ENCODE measurements at regions not wholly inside any gene's neighbourhood (a gene's known extent, or its start where the extent isn't known, plus 50 kb on each side); places are given as distances from the start of the nearest gene placed in this dataset.

DNA sequence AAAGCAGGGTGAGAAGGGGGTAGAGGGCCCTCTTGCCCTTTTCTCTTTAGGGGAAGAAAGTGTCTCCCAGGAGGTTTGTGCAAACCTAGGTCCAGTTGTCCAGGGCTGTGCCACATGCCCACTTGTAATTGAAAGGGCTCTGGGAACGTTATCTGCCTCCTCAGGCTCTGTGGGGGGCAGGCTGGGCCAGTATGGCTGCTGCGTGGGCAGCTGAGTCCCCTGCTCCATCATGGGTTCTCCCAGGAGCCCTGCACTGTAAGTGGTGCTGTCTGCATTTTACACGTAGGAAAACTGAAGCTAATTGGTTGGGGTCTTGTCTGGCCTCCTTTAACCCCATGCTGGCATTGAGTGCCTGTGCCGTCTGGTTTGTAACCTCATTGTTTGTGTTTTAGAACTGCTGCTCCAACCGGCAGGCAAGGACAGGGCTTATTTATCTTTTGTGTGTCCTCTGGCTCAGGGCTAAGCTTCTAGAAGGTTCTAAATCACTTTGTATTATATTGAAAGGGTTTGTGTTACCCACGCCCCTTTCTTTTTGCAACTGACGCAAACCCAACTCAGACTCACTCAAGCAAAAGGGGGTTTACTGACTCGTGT is 117.7 kb upstream of the CIBAR2 start:
- Histone ChIP-seq H3K4me1 (ENCODE audit: insufficient read depth, low read length) (peaks cover 28% of the 10 kb centered on the region), H3K36me3 (replicated peaks in 1 of 2; ENCODE audit: control insufficient read depth in 1 of 2, insufficient read depth in 2 of 2, low read length in 2 of 2) (no peaks in the 10 kb centered on the region), H4K20me1 (ENCODE audit: insufficient read depth, low read length) (0 out of 2 replicates have a peak, but pooled peaks cover 5% of the 10 kb centered on the region), H3K79me2 (ENCODE audit: insufficient read depth, low read length) (no peaks in the 10 kb centered on the region), H3K9ac (ENCODE audit: insufficient read depth, low read depth, low read length) (no peak overlapping the region), H3K9me3 (ENCODE audit: low read length) (no peaks in the 10 kb centered on the region), H3K27ac (ENCODE audit: extremely low read length, insufficient read depth, low read length) (no peak overlapping the region), H3K4me2 (ENCODE audit: low read depth, low read length) (no peak overlapping the region), H3K27me3 (ENCODE audit: control insufficient read depth in 1 of 2, insufficient read depth in 2 of 2, low read length in 2 of 2) (no peaks in the 10 kb centered on the region; a peak in 1 of 5 replicates), H3K4me3 (replicated peaks in 1 of 3; ENCODE audit: insufficient read depth in 1 of 3, low read depth in 2 of 3, low read length in 3 of 3) (no peak overlapping the region), H2AFZ (ENCODE audit: low read length) (no peak overlapping the region)
- no TSS peak for BruUV-seq (replicated peaks)
- ATAC-seq = no peak
- no peak for DNase-seq (ENCODE audit: low spot score)
- intact Hi-C loops (cut with micrococcal nuclease; ENCODE audit: unreplicated experiment) (no loop called here), in situ Hi-C loops (cut with HindIII; ENCODE audit: extremely low pct_ligation_motif_present, low pct_unique_long_range_greater_than_20kb) (loop anchor here (10.0 kb wide), 1 partner anchor 105 kb away; no protein-coding TSS in a partner anchor)
- no peak for TF ChIP-seq ZNF414 (CRISPR knock-in tag; IDR thresholded peaks at IDR 0.05)
- no peak for TF ChIP-seq SMARCE1 (IDR thresholded peaks at IDR 0.05; ENCODE audit: borderline replicate concordance)
- TF ChIP-seq ZNF788 (CRISPR knock-in tag; IDR thresholded peaks at IDR 0.05; ENCODE audit: borderline replicate concordance) = no peak
- no peak for TF ChIP-seq RARA (CRISPR knock-in tag; IDR thresholded peaks at IDR 0.05)
- no peak for TF ChIP-seq SIN3B (IDR thresholded peaks at IDR 0.05; ENCODE audit: low read length)
- no peak for TF ChIP-seq ZNF263 (CRISPR knock-in tag; IDR thresholded peaks at IDR 0.05)
- no peak for TF ChIP-seq ZNF496 (CRISPR knock-in tag; IDR thresholded peaks at IDR 0.05; ENCODE audit: insufficient replicate concordance)
- TF ChIP-seq, protein P1, sequence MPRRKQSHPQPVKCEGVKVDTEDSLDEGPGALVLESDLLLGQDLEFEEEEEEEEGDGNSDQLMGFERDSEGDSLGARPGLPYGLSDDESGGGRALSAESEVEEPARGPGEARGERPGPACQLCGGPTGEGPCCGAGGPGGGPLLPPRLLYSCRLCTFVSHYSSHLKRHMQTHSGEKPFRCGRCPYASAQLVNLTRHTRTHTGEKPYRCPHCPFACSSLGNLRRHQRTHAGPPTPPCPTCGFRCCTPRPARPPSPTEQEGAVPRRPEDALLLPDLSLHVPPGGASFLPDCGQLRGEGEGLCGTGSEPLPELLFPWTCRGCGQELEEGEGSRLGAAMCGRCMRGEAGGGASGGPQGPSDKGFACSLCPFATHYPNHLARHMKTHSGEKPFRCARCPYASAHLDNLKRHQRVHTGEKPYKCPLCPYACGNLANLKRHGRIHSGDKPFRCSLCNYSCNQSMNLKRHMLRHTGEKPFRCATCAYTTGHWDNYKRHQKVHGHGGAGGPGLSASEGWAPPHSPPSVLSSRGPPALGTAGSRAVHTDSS (CRISPR knock-in tag; conservative IDR thresholded peaks at IDR 0.05) = no peak
- TF ChIP-seq MTA1 (CRISPR knock-in tag; IDR thresholded peaks at IDR 0.05; ENCODE audit: borderline replicate concordance) = no peak
- no peak for TF ChIP-seq PHF21A (CRISPR knock-in tag; IDR thresholded peaks at IDR 0.05)
- no peak for TF ChIP-seq ARHGAP35 (CRISPR knock-in tag; IDR thresholded peaks at IDR 0.05; ENCODE audit: borderline replicate concordance)
- no peak for TF ChIP-seq ZFP36 (IDR thresholded peaks at IDR 0.05; ENCODE audit: borderline replicate concordance, low read depth, low read length, partially characterized antibody)
- TF ChIP-seq ZNF256 (CRISPR knock-in tag; conservative IDR thresholded peaks at IDR 0.05) = no peak
- no peak for TF ChIP-seq CREB3 (CRISPR knock-in tag; IDR thresholded peaks at IDR 0.05)
- WGBS (ENCODE audit: low lambda C conversion rate) = 39% methylated on average over 7 of the region's 8 CpGs
- CTCF ChIA-PET (ENCODE audit: low intra/inter-chr PET ratio, low total read pairs) = no interaction called here
- POLR2A ChIA-PET = no interaction called here
- FAIRE-seq = no peak
